ENCODE measurements at regions not wholly inside any gene's neighbourhood (a gene's known extent, or its start where the extent isn't known, plus 50 kb on each side); places are given as distances from the start of the nearest gene placed in this dataset.

DNA sequence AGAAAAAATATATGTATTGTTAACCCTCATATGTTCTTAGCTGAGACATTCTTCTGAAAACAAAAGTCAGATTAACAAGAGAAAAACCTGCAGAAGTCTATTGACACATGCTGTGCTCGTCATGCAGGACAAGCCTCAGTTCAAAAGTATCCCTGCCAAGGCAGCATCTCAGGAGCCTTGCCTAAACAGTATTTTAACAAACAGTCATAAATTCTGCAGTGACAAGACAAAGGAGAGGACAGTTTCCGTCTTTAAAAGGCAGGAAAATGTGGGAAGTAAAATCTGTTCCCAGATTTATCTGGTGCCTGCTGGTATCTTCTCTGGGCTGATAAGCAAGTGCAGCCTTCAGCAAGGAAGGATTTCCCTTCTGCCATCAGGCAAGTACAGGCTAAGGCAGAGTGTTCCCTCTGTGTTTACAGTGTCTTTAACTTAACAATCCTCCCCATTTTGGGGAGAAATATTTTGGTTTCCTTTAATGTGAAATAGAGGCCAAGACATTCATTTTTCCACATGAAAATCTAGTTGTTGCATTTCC, 480.2 kb upstream of the CCDC196 start:
- TF ChIP-seq, protein P1, sequence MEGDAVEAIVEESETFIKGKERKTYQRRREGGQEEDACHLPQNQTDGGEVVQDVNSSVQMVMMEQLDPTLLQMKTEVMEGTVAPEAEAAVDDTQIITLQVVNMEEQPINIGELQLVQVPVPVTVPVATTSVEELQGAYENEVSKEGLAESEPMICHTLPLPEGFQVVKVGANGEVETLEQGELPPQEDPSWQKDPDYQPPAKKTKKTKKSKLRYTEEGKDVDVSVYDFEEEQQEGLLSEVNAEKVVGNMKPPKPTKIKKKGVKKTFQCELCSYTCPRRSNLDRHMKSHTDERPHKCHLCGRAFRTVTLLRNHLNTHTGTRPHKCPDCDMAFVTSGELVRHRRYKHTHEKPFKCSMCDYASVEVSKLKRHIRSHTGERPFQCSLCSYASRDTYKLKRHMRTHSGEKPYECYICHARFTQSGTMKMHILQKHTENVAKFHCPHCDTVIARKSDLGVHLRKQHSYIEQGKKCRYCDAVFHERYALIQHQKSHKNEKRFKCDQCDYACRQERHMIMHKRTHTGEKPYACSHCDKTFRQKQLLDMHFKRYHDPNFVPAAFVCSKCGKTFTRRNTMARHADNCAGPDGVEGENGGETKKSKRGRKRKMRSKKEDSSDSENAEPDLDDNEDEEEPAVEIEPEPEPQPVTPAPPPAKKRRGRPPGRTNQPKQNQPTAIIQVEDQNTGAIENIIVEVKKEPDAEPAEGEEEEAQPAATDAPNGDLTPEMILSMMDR (IDR thresholded peaks at IDR 0.05) = no peak
- TF ChIP-seq POLR2A (IDR thresholded peaks at IDR 0.05) = no peak

Measured in Peyer's patch (tissue), 4 donors.